A549 (cell line): ENCODE measurements at regions not wholly inside any gene's neighbourhood (a gene's known extent, or its start where the extent isn't known, plus 50 kb on each side); places are given as distances from the start of the nearest gene placed in this dataset.

Experiments
- ATAC-seq, 2 experiments: fragments of 200-7000 bp in 1 of 2; fragments of >200 bp in 1 of 2; cut with Nextera tagmentation in 1 of 2; cut with Tn5 transposase in 1 of 2; 3 replicates each; pipeline versions ENCODE4 v1.8.0 to v1.9.1; 2018 to 2020; ENCODE audit warnings: mild to moderate bottlenecking in 1 of 2, moderate library complexity in 1 of 2
- CTCF ChIA-PET: fragments of 300-600 bp; sonication (Branson Sonifier 250); formaldehyde crosslinking; extraction: SDS; loops from one replicate; lab custom pipeline; 2021; ENCODE audit warnings: antibody characterized with exemption, inconsistent platforms; lab: Yijun Ruan, JAX
- POLR2A ChIA-PET: fragments of 350-600 bp; formaldehyde crosslinking; extraction: SDS; loops from one replicate; lab custom pipeline; 2021; ENCODE audit warnings: antibody characterized with exemption, inconsistent platforms; lab: Yijun Ruan, JAX
- DNase-seq, 2 experiments: peaks; one replicate each; pipeline versions ENCODE4 v3.0.0 to v3.0.0-alpha.2; 2011 to 2016; ENCODE audit warnings: low read depth in 1 of 2, low spot score in 1 of 2
- FAIRE-seq: peaks from 2 replicates; lab custom pipeline; 2011; peaks lifted over from hg19 to GRCh38; lab: Jason Lieb, UNC
- H3K27ac ChIP-seq, 2 experiments: fragments of >200 bp; sonication (Bioruptor Twin); formaldehyde crosslinking; 3 replicates each; pipeline ENCODE4 v1.5.1; 2016 to 2017
- H3K4me1 ChIP-seq: fragments of >200 bp; sonication (Bioruptor Twin); formaldehyde crosslinking; 3 replicates; pipeline ENCODE4 v1.6.1; 2016
- H3K4me2 ChIP-seq: fragments of >200 bp; sonication (Bioruptor Twin); formaldehyde crosslinking; 3 replicates; pipeline ENCODE4 v1.6.1; 2016
- H3K4me3 ChIP-seq: fragments of >200 bp; sonication (Bioruptor Twin); formaldehyde crosslinking; 3 replicates; pipeline ENCODE4 v1.5.1; 2016
- H3K9me3 ChIP-seq: fragments of >200 bp; sonication (Bioruptor Twin); formaldehyde crosslinking; 3 replicates; pipeline ENCODE4 v1.6.1; 2016
- BCL3 ChIP-seq: fragments of >200 bp; sonication (Bioruptor Twin); formaldehyde crosslinking; IDR thresholded peaks from 3 replicates; pipeline ENCODE4 v1.6.1; 2016
- E2F6 ChIP-seq: IDR thresholded peaks from 2 replicates; pipeline ENCODE4 v1.6.1; 2012; ENCODE audit warnings: low read depth, borderline replicate concordance
- EHMT2 ChIP-seq: fragments of 200-600 bp; sonication (generic); IDR thresholded peaks from 2 replicates; pipeline ENCODE4 v1.6.1; 2016; ENCODE audit warnings: antibody characterized with exemption, low read depth, mild to moderate bottlenecking, moderate library complexity
- ESRRA ChIP-seq: fragments of 150-350 bp; IDR thresholded peaks from 2 replicates; pipeline ENCODE4 v1.6.1; 2014; ENCODE audit warnings: mild to moderate bottlenecking, low read length, borderline replicate concordance
- FOSL2 ChIP-seq, 2 experiments: fragments of 450-650 bp in 1 of 2; fragments of >200 bp in 1 of 2; sonication (Bioruptor Twin) in 1 of 2; formaldehyde crosslinking; IDR thresholded peaks; 2 replicates each; pipeline versions ENCODE4 v1.5.0 to v1.6.1; 2016 to 2020; ENCODE audit warnings: mild to moderate bottlenecking in 1 of 2, moderate library complexity in 1 of 2
- FOXS1 ChIP-seq: fragments of 250-450 bp; sonication (Bioruptor Pico); IDR thresholded peaks from 2 replicates; pipeline ENCODE4 v1.5.0; 2020; ENCODE audit warnings: mild to moderate bottlenecking, moderate library complexity
- JUN ChIP-seq, 2 experiments: fragments of >200 bp; sonication (Bioruptor Twin); formaldehyde crosslinking; IDR thresholded peaks; 2 replicates in 1 of 2; 3 replicates in 1 of 2; pipeline ENCODE4 v1.6.1; 2016 to 2017
- MAFK ChIP-seq: fragments of 450-650 bp; IDR thresholded peaks from 2 replicates; pipeline ENCODE4 v1.6.1; 2014; ENCODE audit not compliant: partially characterized antibody
- NR3C1 ChIP-seq: fragments of >200 bp; sonication (Bioruptor Twin); formaldehyde crosslinking; IDR thresholded peaks from 3 replicates; pipeline ENCODE4 v1.6.1; 2017
- RNF2 ChIP-seq: fragments of 200-600 bp; sonication (generic); IDR thresholded peaks from 2 replicates; pipeline ENCODE4 v1.6.1; 2016; ENCODE audit warnings: low read depth, mild to moderate bottlenecking, antibody characterized with exemption, moderate library complexity, borderline replicate concordance
- ZFP36 ChIP-seq: fragments of 450-650 bp; IDR thresholded peaks from 2 replicates; pipeline ENCODE4 v1.6.1; 2014; ENCODE audit warnings: borderline replicate concordance; ENCODE audit not compliant: partially characterized antibody
- ZSCAN20 ChIP-seq: fragments of 250-450 bp; sonication (Bioruptor Pico); IDR thresholded peaks from 2 replicates; pipeline ENCODE4 v1.8.0; 2022; ENCODE audit warnings: mild to moderate bottlenecking, moderate library complexity
- WGBS: methylation state at CpG from one replicate; pipeline ENCODE4 v1.1.6; 2017; ENCODE audit errors: missing lambda C conversion rate; 5-methylcytosine and 5-hydroxymethylcytosine counted together
- TF ChIP-seq, protein P1 (sequence below): fragments of >200 bp; sonication (Bioruptor Twin); formaldehyde crosslinking; IDR thresholded peaks from 2 replicates; pipeline ENCODE4 v1.6.1; 2016
- TF ChIP-seq, protein P2 (sequence below): fragments of 200-600 bp; sonication (generic); IDR thresholded peaks from 2 replicates; pipeline ENCODE4 v1.6.1; 2016; ENCODE audit warnings: antibody characterized with exemption, mild to moderate bottlenecking, moderate library complexity
- TF ChIP-seq, protein P3 (sequence below): fragments of 450-650 bp; IDR thresholded peaks from 2 replicates; pipeline ENCODE4 v1.6.1; 2014; ENCODE audit warnings: antibody characterized with exemption

DNA sequence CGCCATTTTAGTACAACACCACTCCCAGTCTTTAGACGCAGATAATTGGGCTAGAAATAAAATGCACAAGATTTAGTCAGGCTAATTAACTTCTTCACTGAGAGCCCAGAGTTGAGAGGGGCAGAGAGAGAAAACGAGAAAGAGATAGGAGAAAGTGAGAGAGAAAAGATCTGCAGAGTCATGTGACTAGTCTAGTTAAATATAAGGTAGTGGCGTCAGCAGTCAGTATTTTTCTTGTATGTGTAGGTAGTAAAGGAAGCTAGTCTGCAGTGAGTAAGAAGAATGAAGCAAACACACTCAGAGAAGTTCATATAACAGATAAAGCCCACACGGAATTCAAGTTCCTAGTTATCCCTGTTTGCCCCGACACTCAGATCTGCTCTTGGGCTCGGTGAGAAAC, 392.6 kb upstream of the ERCC4 start:
- Histone ChIP-seq H3K4me3 (no peak overlapping the region), H3K27ac (no peak overlapping the region), H3K9me3 (no peaks in the 10 kb centered on the region), H3K4me1 (no peaks in the 10 kb centered on the region), H3K4me2 (no peak overlapping the region)
- no peak for ATAC-seq
- TF ChIP-seq ESRRA (no peak), ZFP36 (no peak), RNF2 (no peak), FOSL2 (IDR thresholded peaks at IDR 0.05) (no peak), FOSL2 (CRISPR knock-in tag; IDR thresholded peaks at IDR 0.05) (no peak), E2F6 (no peak), NR3C1 (no peak), EHMT2 (no peak)
- TF ChIP-seq, protein P1, sequence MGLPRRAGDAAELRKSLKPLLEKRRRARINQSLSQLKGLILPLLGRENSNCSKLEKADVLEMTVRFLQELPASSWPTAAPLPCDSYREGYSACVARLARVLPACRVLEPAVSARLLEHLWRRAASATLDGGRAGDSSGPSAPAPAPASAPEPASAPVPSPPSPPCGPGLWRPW, result no peak
- TF ChIP-seq, protein P2, sequence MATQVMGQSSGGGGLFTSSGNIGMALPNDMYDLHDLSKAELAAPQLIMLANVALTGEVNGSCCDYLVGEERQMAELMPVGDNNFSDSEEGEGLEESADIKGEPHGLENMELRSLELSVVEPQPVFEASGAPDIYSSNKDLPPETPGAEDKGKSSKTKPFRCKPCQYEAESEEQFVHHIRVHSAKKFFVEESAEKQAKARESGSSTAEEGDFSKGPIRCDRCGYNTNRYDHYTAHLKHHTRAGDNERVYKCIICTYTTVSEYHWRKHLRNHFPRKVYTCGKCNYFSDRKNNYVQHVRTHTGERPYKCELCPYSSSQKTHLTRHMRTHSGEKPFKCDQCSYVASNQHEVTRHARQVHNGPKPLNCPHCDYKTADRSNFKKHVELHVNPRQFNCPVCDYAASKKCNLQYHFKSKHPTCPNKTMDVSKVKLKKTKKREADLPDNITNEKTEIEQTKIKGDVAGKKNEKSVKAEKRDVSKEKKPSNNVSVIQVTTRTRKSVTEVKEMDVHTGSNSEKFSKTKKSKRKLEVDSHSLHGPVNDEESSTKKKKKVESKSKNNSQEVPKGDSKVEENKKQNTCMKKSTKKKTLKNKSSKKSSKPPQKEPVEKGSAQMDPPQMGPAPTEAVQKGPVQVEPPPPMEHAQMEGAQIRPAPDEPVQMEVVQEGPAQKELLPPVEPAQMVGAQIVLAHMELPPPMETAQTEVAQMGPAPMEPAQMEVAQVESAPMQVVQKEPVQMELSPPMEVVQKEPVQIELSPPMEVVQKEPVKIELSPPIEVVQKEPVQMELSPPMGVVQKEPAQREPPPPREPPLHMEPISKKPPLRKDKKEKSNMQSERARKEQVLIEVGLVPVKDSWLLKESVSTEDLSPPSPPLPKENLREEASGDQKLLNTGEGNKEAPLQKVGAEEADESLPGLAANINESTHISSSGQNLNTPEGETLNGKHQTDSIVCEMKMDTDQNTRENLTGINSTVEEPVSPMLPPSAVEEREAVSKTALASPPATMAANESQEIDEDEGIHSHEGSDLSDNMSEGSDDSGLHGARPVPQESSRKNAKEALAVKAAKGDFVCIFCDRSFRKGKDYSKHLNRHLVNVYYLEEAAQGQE, result no peak
- POLR2A ChIA-PET, result no interaction called here
- CTCF ChIA-PET, result no interaction called here
- 3% methylated on average over 7 of the region's 7 CpGs for WGBS
- no peak for DNase-seq
- FAIRE-seq, result no peak

DNA sequence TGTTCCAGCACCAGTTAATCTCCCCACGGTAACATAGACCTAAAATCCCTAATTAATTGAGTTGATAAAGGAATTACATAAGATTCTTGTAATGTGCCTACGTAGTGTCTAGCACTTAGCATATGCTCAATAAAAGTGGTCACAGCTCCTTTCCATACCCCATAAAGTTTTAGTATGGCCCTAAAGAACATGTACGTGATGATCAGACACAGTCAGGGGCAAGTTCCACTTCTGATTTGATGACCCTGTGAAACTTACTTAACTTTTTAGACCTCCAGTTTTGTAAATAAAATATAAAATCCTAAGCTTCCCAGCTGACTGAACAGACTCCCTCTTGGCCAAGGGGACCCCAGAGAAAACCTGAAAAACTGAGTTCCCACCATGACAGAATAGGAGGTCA, 391.3 kb upstream of the ERCC4 start:
- FAIRE-seq (no peak), DNase-seq (no peak), ATAC-seq (no peak)
- H3K4me3 ChIP-seq, result no peak overlapping the region
- ChIA-PET CTCF (no interaction called here), POLR2A (no interaction called here)
- H3K9me3 ChIP-seq, result no peaks in the 10 kb centered on the region
- no peaks in the 10 kb centered on the region for H3K4me1 ChIP-seq
- no peak overlapping the region for H3K4me2 ChIP-seq
- WGBS, result 20% methylated on average over 3 of the region's 3 CpGs
- no peak overlapping the region for H3K27ac ChIP-seq
- TF ChIP-seq RNF2 (no peak), ZSCAN20 (CRISPR knock-in tag) (no peak), ZFP36 (no peak), BCL3 (no peak), FOXS1 (no peak), JUN (IDR thresholded peaks at IDR 0.05) (no peak)
- TF ChIP-seq, protein P3, sequence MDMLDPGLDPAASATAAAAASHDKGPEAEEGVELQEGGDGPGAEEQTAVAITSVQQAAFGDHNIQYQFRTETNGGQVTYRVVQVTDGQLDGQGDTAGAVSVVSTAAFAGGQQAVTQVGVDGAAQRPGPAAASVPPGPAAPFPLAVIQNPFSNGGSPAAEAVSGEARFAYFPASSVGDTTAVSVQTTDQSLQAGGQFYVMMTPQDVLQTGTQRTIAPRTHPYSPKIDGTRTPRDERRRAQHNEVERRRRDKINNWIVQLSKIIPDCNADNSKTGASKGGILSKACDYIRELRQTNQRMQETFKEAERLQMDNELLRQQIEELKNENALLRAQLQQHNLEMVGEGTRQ, result no peak

DNA sequence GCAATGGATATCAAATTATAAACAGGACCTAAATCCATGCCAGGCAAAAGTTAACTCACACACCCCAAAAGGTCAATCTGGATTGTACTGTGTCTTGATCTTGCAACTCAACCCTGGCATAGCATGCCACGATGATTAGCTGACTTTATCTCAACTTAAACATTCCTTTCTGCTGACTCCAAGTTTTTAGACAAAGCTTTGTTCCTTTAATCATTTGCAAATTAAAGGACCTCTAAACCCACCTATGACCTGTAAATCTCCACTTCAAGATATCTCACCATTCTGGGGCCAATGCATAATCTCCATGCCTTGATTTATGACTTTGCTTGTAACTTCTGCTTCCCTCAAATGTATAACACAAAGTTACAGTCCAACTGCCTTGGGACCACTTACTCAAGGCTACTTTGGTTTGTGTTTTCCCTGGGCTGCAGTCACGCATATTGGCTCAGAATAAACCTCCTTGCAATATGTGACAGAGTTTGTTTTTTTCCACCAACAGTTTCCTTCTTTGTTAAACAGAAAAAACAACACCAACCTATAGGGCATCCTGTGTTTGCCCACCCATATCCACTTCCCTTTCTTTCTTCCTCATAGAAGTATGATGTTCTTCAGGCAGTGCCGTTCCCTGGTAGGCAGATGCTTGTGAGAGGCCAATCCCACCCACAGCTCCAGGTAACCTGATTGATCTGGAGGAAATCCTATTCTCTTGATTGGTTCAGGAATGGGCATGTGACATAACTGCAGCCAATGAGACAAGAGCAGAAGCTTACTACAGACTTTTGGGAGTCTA, 390.6 kb upstream of the ERCC4 start:
- Histone ChIP-seq H3K4me2 (no peak overlapping the region), H3K27ac (no peak overlapping the region), H3K4me1 (no peaks in the 10 kb centered on the region), H3K9me3 (no peaks in the 10 kb centered on the region), H3K4me3 (no peak overlapping the region)
- FAIRE-seq (no peak), DNase-seq (no peak), ATAC-seq (no peak)
- ChIA-PET CTCF (interaction anchor here (0.8 kb wide), 1 partner anchor 14 kb away, joined by 3 read pairs; no protein-coding TSS in a partner anchor), POLR2A (no interaction called here)
- TF ChIP-seq MAFK (peak; percentile 48), FOXS1 (no peak)
- 8% methylated on average over 3 of the region's 3 CpGs for WGBS
